GM18499 (cell line): ENCODE measurements at regions not wholly inside any gene's neighbourhood (a gene's known extent, or its start where the extent isn't known, plus 50 kb on each side); places are given as distances from the start of the nearest gene placed in this dataset.

Source experiments
- ATAC-seq: cut with Tn5 transposase; IDR thresholded peaks from one replicate; pipeline ENCODE4 v1.9.1; 2021; ENCODE audit warnings: moderate number of reproducible peaks; ENCODE audit not compliant: insufficient read depth, unreplicated experiment

DNA sequence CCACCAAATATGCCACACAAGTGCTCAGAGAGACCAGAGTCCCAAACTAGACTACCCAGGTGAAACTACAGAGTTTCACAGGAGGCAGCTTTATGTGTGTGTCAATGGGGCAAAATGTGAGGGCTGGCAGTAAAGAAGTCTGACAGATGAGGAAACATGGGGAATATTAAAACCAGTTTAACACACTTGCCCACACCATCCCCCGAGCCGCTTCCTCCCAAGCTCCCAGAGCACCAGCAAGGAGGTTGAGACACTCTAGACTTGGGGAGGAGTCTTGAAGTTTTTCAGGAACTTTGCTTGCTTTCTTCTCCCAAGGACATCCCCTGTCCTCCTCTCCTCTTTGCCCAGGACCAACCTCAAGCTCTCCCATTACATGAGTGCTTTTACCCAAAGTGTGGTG, 94.7 kb upstream of the SPRY1 start:
- ATAC-seq = no peak

DNA sequence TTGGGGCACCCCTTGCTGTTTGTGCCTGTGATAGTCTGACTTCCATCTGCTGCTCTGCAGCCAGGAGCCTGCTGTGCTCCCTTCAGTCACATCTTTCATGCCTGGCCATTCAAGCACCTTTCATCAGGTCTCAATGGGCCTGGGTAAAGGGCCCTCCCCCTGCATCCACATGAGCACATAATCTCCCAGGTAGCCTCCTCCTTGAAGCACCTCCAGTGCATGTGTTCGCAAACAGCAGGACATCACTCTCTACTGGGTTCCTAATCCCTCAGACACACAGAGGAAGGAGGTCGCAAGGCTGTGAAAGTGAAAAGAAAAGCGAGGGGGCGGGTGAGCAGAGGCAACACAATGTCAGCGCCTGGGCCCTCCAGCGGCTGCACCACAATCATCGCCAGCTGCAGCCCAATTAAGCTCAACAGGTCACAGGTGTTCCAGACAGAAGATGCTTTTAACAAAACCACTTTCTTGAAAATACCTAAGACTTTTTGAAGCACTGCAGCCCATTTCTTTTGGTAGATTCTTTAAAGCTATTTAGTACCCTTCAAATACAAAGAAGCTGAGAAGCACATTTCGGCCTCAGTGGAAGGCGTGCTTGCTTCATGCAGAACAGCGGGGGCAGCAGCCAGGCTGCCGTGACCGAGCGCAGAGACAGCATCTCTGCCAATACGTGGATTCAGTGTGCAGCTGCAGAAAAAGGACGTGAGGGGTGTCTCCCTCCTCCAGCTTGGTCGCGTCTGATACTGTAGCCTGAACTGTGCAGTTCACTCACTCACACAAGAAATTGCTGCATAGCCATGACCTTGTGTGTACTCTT, 92.2 kb upstream of the SPRY1 start:
- no peak for ATAC-seq

DNA sequence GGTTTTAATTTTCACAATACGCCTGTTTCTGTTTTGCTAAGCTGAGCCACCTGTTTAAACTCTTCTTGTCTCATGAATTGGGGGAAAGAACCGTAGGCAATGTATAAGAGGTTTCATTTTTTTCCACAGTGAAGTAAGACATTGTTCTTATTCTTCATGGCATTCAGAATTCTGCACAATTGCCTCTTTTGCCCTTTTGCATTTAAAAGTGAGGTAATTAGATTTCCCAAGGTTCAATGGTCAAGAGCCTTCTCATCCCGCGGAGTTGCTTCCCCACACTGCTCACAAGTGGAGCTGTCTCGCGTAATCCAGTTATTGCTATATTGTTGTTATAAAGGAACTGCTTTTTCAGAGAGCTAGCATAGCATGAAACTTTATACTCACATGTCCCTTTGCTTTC, 90.9 kb upstream of the SPRY1 start:
- no peak for ATAC-seq

DNA sequence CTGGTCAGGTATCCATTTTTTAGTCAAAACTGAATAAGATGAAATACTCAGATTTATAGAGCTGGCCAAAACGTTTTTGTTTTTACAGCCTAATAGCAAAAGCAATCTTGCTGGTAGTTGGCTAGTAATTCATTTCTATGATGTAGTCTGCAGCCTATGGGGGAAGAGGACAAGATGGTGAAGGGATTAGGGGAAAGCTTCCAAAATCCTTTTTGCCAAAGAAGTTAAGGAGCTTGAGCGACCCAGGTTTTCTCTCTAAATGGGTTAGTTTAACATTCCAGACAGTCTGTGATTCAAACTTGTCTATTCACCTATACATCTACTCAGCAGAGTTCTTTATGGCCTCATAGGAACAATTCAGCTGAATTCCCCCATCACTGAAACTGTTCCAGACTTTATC, 89.8 kb upstream of the SPRY1 start:
- no peak for ATAC-seq

DNA sequence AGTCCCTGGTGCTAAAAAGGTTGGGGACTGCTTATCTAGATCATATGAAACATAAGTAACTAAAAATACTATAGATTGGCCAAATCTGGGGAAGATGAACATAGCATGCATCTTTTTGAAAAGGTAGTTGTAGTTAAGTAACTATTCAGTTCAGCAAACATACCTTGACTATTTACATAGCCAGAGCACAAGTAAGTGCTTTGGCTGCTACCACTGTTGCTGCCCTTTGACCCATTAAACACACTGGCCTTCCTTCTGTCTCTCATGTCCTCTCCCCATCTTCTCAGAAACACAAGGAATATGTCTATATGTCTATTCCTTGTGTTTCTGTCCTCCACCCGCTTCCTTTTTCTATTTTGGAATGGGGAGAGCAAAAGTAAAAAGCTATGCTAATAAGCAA, 87.9 kb upstream of the SPRY1 start:
- no peak for ATAC-seq

DNA sequence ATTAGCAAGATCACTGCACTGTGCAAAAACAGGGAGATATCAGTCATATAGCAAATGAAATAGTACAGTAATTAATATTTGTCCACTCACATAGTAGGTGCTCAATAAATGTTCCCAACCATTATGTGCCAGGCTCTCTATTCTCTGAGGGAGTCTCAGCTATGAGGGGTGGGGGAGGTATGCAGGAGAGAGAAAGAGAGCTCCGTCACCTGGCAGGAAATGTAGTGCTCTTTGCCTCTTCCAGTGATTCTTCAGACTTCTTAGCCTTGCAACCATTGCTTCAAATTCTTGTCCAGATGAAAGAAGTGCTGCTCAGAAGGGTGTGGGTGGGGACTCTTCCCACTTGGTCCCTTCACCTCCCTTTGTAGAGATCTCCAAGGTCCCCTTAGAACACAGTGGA, 84.5 kb upstream of the SPRY1 start:
- no peak for ATAC-seq

DNA sequence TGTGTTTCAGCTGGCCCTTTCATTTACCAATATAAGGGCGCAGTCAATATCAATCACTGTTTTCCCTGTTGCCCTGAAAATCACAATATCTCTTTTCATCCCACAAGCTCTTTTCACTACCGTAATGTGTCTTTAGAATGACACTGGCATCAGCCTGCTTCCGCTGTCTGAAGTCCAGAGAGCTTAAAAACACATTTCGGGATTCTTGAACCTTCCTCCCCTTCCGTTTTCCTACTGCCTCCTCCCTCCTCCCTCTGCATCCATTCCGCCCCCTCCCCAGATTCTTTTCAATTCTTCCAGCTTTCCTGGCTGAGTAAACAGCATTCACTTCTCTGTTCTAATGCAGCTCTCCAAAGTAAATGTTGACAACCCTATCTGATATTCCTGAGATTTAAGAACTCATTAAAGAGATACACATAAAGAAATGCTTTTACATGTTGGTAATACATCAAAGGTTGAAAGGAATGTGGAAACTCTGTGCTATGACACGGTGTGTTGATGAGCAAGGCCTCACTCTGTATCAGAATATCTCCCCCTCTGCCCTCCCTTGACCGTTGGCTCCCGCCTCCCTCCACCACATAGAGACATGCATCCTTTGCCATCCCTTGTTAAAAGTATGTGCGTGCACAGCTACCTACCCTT, 83.5 kb upstream of the SPRY1 start:
- no peak for ATAC-seq

DNA sequence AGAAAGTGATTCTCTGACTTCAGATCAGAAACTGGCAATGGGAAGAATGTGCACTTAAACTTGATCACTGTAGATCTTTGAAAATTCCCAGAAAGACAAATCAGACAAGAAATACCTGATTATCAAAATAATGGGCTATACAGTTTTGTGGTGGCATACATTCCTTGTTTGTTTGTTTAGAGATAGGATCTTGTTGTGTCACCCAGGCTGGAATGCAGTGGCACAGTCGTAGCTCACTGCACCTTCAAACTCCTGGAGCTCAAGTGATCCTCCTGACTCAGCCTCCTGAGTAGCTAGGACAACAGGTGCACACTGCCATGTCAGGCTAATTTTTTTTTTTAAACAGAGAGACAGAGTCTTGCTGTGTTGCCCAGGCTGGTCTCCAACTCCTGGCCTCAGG, 81.0 kb upstream of the SPRY1 start:
- ATAC-seq = no peak

DNA sequence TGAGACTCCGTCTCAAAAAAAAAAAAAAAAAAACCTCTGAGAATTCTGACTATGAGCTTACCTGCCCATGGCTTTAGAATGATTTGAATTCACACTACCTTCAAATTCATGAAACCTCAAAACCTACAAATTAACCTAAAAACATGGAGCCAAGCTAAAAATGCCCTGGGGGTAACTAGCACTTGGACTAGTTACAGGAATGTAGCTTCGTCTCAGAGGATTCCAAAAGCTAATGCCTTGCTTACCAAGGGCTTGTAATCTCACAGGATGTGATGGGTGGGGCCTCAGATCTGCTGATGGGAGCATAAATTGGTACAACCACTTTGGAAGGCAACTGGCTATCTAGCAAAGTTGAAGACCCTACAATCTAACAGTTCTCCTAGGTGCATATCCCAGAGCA, 79.4 kb upstream of the SPRY1 start:
- ATAC-seq = no peak

DNA sequence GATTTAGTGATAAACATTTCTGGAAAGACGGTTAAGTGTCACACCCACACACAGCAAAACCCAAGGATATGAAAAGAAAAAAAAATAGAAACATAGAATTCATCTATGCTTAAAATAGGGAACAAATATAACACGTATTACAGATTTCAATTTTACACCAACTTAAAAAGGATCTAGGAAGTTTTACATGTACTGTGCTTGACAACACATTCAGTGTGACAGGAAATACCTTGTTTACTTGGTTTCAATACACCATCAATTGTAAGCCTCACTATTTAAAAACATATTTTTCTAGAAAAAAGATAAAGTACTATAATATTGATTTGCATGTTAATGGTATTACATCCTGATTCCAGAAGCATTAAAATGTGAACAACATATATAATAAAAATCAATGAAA, 77.0 kb upstream of the SPRY1 start:
- no peak for ATAC-seq

DNA sequence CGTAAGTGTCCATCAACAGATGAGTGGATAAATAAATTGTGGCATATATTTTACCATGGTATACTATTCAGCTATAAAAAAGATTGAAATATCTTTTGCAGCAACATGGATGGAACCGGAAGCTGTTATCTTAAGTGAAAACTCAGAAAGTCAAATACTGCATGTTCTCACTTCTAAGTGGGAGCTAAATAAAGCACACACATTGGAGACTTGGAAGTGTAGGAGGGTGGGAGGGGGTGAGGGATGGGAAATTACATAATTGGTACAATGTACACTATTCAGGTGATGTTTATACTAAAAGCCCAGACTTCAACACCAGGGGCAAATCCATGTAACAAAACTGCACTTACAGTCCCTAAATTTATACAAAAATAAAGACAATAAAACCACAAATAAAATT, 72.6 kb upstream of the SPRY1 start:
- no peak for ATAC-seq

DNA sequence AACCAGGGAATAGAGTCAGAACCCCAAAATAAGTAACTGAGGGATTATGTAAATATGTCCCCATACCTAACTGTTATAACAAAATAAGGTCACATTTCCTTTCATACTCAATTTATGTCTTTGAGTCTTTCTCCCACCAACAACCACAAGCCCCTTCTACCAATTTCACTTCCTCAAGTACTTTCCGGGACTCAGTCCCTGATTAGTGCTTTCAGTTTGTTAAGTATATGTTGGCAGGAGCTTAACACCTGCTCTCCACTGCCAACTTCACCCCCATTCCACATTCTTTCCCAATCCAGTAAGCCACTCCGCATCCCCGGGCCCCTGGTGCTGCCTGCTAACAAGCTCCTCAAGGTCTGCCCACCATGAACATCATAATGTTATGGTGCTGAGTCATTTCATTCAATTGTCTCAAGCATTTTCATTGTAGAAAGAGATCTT, 71.3 kb upstream of the SPRY1 start:
- ATAC-seq = peak; percentile 98

DNA sequence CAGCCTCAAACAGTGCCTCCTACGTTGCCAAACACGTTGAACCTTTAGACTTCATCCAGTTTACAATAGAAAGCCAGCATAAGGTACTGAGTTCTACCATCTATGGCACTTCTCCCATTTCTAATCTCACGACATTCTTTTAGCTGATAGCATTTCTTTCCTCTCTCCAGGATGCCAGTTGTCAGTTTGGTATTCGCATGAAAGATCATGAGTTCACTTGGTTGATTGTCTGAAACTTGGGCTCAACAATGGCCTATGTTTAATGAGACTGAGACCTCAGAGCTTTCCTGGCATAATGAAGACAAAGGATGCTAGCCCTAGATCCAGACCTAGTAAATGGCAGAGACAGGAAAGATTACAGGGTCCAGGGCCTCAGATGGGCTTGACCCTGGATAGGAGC, 69.2 kb upstream of the SPRY1 start:
- ATAC-seq = no peak

DNA sequence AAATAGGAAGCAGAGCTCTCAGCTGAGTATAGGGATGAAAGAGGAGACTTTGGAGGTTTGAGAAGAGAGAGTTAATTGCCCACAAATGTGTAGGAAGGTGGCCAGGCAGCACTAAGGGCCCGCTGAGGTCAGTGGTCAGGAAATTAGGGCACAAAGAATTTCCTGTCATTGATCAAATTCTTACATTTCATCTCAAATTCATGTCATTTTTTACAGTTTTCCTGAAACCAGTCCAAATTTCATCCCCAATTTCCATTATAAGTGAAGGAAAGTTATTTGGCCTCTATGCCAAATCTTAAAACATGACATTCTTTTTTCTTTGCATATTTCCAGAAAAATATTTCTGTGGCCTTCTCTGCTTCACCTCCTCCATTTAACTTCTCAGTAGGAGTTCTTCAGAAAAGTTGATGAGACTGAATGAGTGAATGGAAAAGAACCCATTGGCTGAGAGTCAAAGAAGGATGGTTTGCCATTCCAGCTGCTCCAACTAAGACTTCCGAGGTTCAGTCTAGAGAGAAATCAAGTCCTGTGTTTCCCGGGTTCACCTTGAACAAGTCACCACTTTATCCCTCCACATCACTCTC, 68.7 kb upstream of the SPRY1 start:
- no peak for ATAC-seq

DNA sequence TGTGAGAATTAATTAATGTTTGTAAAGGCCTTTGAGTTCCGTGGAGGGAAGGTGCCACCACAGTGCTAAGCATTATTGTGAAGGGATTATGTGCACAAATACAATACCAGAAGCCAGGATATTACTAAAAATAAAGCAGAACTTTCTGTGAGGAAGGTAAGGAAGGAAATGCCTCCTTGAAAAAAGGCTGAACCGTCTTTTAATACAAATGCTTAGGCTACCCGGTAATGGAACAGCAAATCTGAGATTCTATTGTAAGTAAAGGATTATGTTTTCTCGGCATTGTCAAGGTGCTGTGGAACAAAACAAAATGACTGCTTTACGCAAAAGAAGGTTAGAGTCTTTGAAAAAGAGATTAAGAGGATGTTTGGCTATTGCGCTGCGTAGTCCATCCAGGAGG, 57.9 kb upstream of the SPRY1 start:
- no peak for ATAC-seq

DNA sequence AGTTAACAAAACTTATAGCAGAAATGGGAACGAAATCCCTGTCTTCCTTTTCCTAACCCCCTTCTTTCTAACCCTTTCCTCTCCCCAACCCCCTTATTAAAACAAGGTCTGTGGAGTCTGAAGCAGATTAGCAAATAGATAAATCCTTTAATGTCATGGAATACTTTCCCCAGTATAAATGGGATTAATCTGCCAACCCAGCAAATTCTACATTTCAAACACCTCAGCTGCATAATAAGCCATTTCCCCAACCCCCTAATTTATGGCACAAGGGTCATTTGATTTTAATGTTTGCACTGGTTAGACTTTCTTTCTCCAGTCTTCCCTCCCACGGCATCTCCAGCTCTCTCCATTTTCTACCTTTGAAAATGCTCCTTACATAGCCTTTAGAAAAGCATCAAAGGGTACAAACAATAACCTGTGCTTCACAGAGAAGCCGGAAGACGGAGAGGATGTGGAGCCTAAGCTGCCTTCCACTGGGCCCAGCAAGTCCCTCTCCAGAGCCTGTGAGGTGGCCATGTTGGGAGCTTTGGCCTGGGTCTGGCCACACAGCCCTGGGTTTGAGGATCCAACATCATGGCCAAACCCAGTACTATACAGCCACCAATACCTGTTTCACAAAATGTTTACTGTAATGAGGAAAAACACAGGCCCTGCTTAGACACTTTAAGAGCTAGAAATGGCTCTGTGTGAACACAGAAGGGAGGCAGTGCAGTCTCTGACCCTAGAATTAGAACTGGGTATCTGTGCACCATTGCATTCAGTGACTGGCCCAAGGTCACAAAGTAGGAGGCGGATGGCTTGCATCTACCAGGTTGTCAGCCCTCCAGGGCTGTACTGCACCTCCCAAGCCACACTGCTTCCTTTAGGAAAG, 56.9 kb upstream of the SPRY1 start:
- no peak for ATAC-seq

DNA sequence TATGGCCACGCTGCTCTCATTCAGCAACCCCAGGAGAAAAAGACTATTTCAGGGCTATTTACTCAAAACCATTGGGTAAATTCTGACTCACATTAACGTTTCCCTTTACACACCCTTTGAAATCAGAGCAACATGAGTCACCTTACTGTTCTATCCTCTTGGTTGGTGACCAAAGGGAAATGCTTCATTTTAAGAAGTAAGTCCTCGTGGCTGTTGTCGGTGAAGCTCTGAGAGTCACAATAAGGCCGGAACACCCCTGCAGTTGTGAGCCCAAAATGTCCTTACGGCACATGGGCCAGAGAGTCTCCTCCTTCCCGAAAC, 56.3 kb upstream of the SPRY1 start:
- no peak for ATAC-seq

DNA sequence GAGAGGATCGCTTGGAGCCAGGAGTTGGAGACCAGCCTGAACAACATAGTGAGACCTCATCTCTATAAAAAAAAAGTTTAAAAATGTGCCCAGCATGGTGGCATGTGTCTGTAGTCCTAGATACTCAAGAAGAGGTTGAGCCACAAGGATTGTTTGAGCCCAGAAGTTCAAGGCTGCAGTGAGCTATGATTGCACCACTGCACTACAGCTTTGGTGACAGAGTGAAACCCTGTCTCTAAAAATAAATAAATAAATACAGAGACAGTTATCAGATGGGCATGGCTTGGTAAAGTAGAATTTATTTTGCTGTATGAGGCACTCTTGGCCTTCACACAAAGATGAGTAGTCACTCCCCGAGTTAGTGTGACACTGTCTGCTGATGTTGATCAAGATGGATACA, 54.1 kb upstream of the SPRY1 start:
- ATAC-seq = no peak

DNA sequence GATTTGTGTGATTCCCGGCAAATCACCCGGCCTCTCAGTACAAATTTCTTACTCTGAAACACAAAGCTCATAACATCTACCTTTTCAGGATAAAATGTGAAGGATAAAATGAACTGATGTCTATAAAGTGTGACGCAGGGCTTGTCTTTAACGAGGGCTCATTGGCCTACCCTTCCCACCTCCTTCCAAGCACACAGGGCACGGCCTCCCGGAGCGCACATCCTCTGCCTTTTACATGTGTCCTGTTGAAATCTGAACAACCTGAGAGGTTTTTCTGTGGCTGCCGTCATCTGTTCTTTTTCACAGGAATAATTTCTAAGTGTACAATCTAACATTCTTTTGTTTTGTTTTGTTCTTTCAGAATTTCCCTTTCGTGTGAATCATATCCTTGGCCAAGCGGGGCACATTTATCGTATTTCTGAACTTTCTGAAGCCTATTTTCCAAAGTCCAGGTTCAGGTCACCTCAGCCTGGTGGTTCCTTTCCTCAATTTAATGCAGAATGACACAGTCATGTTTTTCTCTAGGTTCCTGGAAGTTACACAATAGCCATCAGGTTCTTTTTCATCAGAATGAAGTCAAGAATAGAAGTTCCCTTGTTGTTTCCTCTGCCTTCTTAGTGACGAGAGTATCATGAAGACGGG, 53.1 kb upstream of the SPRY1 start:
- ATAC-seq = no peak

DNA sequence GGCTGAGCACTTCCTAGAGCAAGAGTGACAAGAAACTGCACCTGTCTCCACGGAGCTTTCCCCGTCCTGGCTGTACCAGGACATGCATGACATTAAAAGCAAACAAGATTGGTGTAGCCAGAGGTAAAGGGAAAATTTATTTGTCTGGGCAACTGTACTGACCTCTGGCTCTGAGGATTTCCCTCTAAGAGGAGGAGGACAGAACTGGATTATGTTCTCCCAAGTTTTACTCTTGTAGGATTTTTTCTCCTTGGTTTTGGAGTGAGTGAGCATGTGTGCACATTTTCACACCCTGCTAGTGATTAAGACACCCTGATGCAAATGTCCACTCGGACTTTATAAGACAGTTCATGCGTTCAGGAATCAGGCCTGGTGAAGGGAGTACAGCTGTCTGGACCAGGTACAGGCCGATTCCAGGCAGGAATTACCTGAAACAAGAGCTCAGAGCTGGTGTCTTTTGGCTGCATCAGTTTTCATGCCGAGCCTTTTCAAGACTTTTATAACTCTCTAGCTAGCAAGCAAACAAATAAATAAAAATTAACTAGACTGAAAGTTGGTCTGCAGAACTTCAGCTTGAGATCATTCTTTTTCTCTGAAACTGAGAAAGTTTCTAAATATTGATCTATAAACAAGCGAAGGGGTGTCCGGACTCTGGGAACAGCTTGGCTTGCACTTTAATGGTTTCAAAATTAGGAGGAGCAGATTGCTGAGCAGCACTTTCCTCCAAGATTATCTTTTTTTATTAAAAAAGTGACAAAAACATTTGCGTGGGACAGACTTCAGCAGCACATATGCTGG, 51.3 kb upstream of the SPRY1 start:
- no peak for ATAC-seq
